HG02981 (cell line): ENCODE measurements at regions not wholly inside any gene's neighbourhood (a gene's known extent, or its start where the extent isn't known, plus 50 kb on each side); places are given as distances from the start of the nearest gene placed in this dataset.

Experiments
- ATAC-seq: cut with Tn5 transposase; IDR thresholded peaks from one replicate; pipeline ENCODE4 v1.9.1; 2021; ENCODE audit warnings: mild to moderate bottlenecking, moderate library complexity; ENCODE audit not compliant: unreplicated experiment

- no peak for ATAC-seq
These were observed 280.3 kb downstream of the HACE1 start for GRCh38 chr6:104579310-104579863.

DNA sequence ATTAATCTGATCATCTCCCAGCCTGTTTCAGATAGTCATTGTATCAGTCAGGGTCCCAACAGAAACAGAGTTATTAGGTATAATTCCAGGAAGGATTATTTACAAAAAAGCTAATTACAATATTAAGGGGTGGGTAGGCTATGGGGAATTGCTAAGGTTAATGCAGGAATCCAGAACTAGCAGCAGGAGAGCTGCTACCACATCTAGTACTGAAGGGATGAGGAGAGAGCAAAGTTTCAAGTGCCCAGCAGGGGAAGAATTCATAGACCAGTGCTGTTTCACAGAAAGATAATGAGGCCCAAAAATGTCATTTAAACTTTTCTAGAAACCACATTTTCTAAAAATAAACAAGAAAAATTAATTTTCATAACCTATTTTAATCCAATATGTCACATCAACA is 284.2 kb downstream of the HACE1 start:
- ATAC-seq = no peak

- no peak for ATAC-seq
These were observed 285.5 kb downstream of the HACE1 start for GRCh38 chr6:104574135-104574750.

DNA sequence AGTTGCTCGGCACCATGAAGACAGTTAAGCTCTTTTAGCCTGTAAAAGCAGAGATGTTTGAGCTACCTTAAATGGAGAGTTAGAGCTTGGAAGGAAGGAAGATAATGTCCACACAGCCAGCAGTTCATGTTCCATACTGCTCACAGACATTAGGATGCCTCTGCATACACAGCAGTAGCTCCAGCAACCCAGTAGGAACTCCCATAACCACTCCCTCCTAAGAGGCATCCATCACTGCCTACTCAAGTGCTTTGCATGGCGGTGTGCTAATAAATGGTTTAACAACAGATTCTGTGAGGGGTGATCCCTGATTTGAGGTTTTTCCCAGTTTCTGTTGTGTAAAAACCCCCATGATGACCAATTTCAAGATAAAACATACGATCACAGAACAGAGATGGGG is 286.4 kb downstream of the HACE1 start:
- ATAC-seq = no peak

- no peak for ATAC-seq
These were observed 286.8 kb downstream of the HACE1 start for GRCh38 chr6:104572901-104573300.

GRCh38 chr6:104566411-104566810 is 293.3 kb downstream of the HACE1 start:
- ATAC-seq = no peak

GRCh38 chr6:104563306-104563705 is 296.4 kb downstream of the HACE1 start:
- ATAC-seq = no peak

- no peak for ATAC-seq
These were observed 300.1 kb downstream of the HACE1 start for GRCh38 chr6:104559435-104560202.

DNA sequence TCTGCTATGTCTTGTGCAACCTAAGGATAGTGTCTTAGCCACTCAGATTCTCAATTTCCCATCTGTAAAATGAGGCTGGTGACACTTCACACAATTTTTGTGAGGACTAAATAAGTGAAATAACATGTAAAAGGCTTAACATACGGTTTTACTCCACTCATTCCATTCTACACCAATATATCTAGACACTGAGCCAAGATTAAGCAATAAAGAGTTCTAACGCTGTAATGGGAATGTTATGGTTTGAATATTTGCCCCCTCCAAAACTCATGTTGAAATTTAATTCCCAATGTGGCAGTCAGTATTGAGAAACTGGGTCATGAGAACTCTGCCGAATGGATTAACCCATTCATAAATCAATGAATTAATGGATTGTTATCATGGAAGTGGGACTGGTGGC is 301.0 kb downstream of the HACE1 start:
- no peak for ATAC-seq

DNA sequence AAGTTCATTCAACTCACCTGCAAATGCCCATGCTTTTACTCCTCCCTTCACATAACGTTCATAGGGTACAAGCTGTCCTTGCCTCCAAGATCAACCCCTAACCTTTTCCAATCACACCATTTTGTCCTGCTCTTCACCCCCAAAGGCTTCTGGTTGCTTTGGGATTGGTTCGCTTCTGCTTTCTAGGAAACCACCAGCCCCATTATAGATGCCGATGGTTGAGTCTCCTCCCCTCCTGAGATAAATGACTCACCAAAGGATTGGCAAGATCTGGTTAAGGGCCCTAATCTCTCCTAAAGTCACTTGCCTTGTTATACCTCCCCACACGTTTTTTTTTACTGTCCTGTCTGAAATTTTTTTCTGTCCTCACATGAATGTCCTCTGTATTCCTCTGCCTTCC is 311.4 kb downstream of the HACE1 start:
- no peak for ATAC-seq

- no peak for ATAC-seq
These were observed 318.3 kb downstream of the HACE1 start for GRCh38 chr6:104541411-104541810.

- ATAC-seq = no peak
These were observed 319.0 kb downstream of the HACE1 start for GRCh38 chr6:104540743-104541142.

- ATAC-seq = no peak
These were observed 320.5 kb downstream of the HACE1 start for GRCh38 chr6:104539173-104539572.

GRCh38 chr6:104537872-104538271 is 321.8 kb downstream of the HACE1 start:
- ATAC-seq = no peak

DNA sequence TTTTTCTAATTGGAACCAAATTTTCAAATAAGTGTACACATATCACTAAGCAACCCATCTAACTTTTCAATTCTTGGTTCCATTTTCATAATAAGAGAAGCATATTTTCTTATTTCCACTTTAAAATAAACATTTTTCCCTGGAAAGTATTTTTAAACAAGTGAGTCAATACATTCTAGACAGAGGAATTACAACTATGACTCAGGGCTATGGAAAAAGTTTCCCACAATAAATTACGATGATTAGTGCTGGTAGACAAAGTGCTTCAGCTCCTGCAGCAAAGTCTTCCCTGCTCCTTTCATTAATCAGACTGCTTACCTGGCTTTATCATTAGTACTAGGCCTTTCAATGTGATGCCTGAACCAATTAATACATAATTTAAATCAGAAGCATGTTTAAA is 322.5 kb downstream of the HACE1 start:
- no peak for ATAC-seq

- ATAC-seq = no peak
These were observed 327.3 kb downstream of the HACE1 start for GRCh38 chr6:104532462-104532861.

GRCh38 chr6:104531646-104532045 is 328.1 kb downstream of the HACE1 start:
- no peak for ATAC-seq

DNA sequence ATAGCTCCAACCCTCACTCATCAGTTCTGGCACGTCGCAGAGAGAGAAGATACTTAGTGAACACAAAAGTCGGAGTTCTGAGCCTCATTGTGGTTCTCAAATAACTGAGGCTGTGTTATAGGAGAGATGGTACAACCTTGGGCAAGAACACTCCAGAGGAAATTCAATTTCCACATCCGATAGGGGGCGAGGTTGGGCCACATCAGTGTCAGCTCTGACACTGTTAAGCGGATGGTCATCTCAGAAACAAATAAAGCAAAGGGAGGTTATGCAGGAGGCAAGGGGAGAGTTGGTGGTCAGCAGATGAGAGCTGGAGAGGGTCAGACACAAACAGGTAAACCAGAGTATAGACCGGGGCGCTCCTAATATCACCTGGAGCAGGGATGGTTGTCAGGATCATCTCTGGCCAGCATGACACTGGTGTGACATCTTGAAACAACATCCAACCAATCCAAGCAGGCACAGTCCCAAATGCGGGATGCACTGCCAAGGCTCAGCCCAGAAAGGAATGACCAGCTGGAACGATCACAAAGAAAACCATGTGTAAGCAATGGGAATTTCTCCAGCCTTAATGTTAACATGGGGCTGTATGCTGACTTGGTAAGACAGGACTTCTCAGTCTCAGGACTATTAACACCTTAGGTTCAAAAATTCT is 331.8 kb downstream of the HACE1 start:
- no peak for ATAC-seq

DNA sequence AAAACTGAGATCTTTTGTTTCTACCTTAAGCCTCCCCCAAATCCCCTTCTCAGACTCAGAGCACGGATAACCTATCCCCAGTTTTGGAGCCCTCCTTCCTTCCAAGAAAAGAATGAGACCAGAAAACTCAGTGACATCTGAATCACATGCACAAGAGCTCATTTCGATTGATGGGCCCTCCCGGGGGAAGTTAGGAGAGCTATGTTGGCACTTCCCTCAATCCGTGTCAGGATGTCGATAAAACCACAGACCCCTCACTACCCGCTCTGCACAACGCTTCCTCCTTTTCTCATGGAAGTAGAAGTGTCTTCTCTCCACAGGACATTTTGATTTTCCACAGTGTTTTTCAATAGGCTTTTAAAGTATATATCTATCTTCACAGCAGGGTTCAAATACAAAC is 332.4 kb downstream of the HACE1 start:
- ATAC-seq = no peak

DNA sequence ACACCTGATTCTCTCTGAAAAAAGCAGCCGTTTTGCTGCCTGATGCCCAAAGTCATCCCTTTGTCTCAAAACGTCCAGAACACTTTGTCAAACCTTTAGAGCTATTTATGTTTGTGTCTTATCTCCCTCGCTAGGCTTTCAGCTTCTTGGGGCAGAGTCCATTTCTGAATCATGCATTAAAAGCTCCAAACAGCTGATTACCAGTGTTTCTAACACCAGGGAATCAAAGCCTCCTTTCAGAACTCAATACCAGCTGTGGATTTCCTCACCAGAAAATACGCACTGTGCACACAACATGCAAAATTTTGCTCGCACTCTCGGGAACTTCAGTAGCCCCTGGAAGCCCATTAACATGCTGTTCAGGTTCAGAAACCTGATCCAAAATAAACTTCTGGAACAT is 333.3 kb downstream of the HACE1 start:
- ATAC-seq = no peak

DNA sequence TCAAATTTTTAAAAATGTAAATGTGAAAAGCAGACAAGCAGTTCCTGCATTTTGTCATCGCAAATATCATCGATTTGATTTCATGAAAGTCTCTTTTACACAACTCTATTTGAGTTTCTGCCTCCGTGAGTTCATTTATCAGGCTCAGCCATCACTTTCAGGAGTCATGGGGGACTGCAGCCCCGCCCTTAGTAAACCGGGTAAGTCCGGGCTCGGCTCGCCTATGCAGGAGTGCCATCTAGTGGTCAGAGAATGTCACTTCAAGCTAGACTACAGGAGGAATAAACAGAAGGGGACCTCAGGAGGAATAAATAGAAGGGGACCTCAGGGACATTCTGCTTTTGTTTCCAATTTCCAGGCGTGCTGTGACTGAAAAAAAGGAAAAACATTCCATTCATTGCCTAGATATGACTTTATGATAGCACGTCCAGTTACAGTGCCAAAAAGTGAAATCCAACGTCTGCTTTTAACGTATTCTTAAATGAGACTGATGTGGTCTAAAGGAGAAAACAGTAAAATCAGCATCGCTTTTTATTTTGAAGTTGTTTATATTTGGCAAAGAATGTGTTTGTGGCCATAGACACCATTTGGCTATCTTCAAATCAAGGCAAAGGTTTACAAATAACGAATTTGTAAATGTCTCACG is 333.9 kb downstream of the HACE1 start:
- ATAC-seq = peak; percentile 100
